K562 (cell line): ENCODE measurements at regions not wholly inside any gene's neighbourhood (a gene's known extent, or its start where the extent isn't known, plus 50 kb on each side); places are given as distances from the start of the nearest gene placed in this dataset.

Source experiments
- ATAC-seq: fragments of 200-7000 bp; cut with Tn5 transposase; 3 replicates; pipeline ENCODE4 v1.9.1; 2020; ENCODE audit warnings: moderate library complexity
- BruUV-seq: library from RNA; stranded (reverse); fragments of 400-500 nt; replicated peaks from 2 replicates; lab custom pipeline; 2021; lab: Mats Ljungman, UMichigan
- CTCF ChIA-PET: fragments of 300-600 bp; formaldehyde crosslinking; extraction: SDS; loops from one replicate; lab custom pipeline; 2021; ENCODE audit warnings: low intra/inter-chr PET ratio; lab: Yijun Ruan, JAX
- POLR2A ChIA-PET: fragments of 300-600, 350-650 bp; sonication (Branson Sonifier 250); formaldehyde crosslinking; extraction: SDS; loops from one replicate; lab custom pipeline; 2021; ENCODE audit warnings: antibody characterized with exemption, inconsistent platforms; lab: Yijun Ruan, JAX
- DNase-seq, 4 experiments: peaks; one replicate each; pipeline versions ENCODE4 v3.0.0 to v3.0.0-alpha.2; 2011 to 2018; ENCODE audit warnings: low spot score in 3 of 4, mixed read lengths in 3 of 4; ENCODE audit errors: extremely low read depth in 1 of 4
- FAIRE-seq: peaks from 2 replicates; lab custom pipeline; 2011; peaks lifted over from hg19 to GRCh38; lab: Jason Lieb, UNC
- H2AFZ ChIP-seq: 2 replicates; pipeline ENCODE4 v1.6.0; 2011; ENCODE audit warnings: low read depth, low read length, control low read depth, inconsistent platforms
- H3K27ac ChIP-seq: fragments of 200-600 bp; 3 replicates; pipeline ENCODE4 v1.8.0; 2011; ENCODE audit warnings: low read depth, mild to moderate bottlenecking, control low read depth, inconsistent platforms, low read length, moderate library complexity, mixed read lengths; ENCODE audit errors: extremely low read depth
- H3K27me3 ChIP-seq, 2 experiments: fragments of 300-600 bp in 1 of 2; 2 replicates in 1 of 2; 3 replicates in 1 of 2; pipeline versions ENCODE4 v1.6.0 to v1.8.0; 2011; ENCODE audit warnings: inconsistent platforms in 2 of 2, low read length in 2 of 2, mild to moderate bottlenecking in 1 of 2, mixed read lengths in 1 of 2, moderate library complexity in 1 of 2; ENCODE audit not compliant: control insufficient read depth in 2 of 2, insufficient read depth in 2 of 2
- H3K36me3 ChIP-seq: fragments of 300-600 bp; 3 replicates; pipeline ENCODE4 v1.8.0; 2011; ENCODE audit warnings: mild to moderate bottlenecking, low read length, inconsistent platforms; ENCODE audit not compliant: control insufficient read depth, insufficient read depth
- H3K4me1 ChIP-seq, 2 experiments: fragments of 200-600 bp in 1 of 2; replicated peaks in 1 of 2; 2 replicates in 1 of 2; 3 replicates in 1 of 2; pipeline versions ENCODE4 v1.5.1 to v1.8.0; 2011; ENCODE audit warnings: inconsistent platforms in 2 of 2, low read length in 2 of 2, mild to moderate bottlenecking in 1 of 2, mixed read lengths in 1 of 2, moderate library complexity in 1 of 2; ENCODE audit not compliant: control insufficient read depth in 2 of 2, insufficient read depth in 2 of 2
- H3K4me2 ChIP-seq: 2 replicates; pipeline ENCODE4 v1.6.1; 2011; ENCODE audit warnings: low read length, control low read depth, inconsistent platforms, mixed read lengths; ENCODE audit not compliant: insufficient read depth
- H3K4me3 ChIP-seq: fragments of 200-600 bp; sonication (generic), shearing (Covaris generic); 2 replicates; pipeline ENCODE4 v1.5.1; 2016; ENCODE audit warnings: control low read depth, inconsistent platforms
- H3K79me2 ChIP-seq: fragments of 200-600 bp; 3 replicates; pipeline ENCODE4 v1.8.0; 2011; ENCODE audit warnings: low read length, inconsistent platforms; ENCODE audit not compliant: control insufficient read depth, insufficient read depth
- H3K9ac ChIP-seq, 2 experiments: 2 replicates each; pipeline versions ENCODE4 v1.6.0 to v1.6.1; 2011; ENCODE audit warnings: low read depth in 2 of 2, low read length in 2 of 2, control low read depth in 1 of 2, inconsistent platforms in 1 of 2, mild to moderate bottlenecking in 1 of 2, mixed read lengths in 1 of 2; ENCODE audit not compliant: insufficient read depth in 1 of 2
- H3K9me1 ChIP-seq: one replicate; pipeline ENCODE4 v1.6.0; 2011; ENCODE audit warnings: inconsistent platforms, mild to moderate bottlenecking, low read length, moderate library complexity; ENCODE audit not compliant: control insufficient read depth, insufficient read depth
- H3K9me3 ChIP-seq: replicated peaks from 2 replicates; pipeline ENCODE4 v1.5.1; 2011; ENCODE audit warnings: low read depth, low read length, inconsistent platforms; ENCODE audit not compliant: control insufficient read depth, insufficient read depth
- H4K20me1 ChIP-seq: replicated peaks from 2 replicates; pipeline ENCODE4 v1.6.1; 2011; ENCODE audit warnings: low read length, inconsistent platforms, mixed read lengths; ENCODE audit not compliant: control insufficient read depth, insufficient read depth
- ARNT ChIP-seq, 2 experiments: fragments of 450-650 bp; IDR thresholded peaks; 2 replicates each; pipeline ENCODE4 v1.6.1; 2016; ENCODE audit warnings: mild to moderate bottlenecking in 1 of 2
- KDM4B ChIP-seq, 2 experiments: fragments of 450-650 bp in 1 of 2; sonication (generic) in 1 of 2; IDR thresholded peaks; 2 replicates each; pipeline ENCODE4 v1.6.1; 2016 to 2017; ENCODE audit warnings: borderline replicate concordance in 2 of 2, antibody characterized with exemption in 1 of 2, low read depth in 1 of 2, mild to moderate bottlenecking in 1 of 2
- PHB ChIP-seq: fragments of 250-450 bp; sonication (Bioruptor Pico); IDR thresholded peaks from 2 replicates; pipeline ENCODE4 v1.5.0; 2021
- POLR2AphosphoS2 ChIP-seq: IDR thresholded peaks from 2 replicates; pipeline ENCODE4 v1.6.1; 2012; ENCODE audit warnings: low read length, improper control_type of control experiment
- STAG1 ChIP-seq: sonication (generic); formaldehyde crosslinking; IDR thresholded peaks from 2 replicates; pipeline ENCODE4 v1.5.0; 2020; ENCODE audit warnings: missing genetic modification reagents, borderline replicate concordance
- ZSCAN32 ChIP-seq: fragments of 450-650 bp; formaldehyde crosslinking; IDR thresholded peaks from 2 replicates; pipeline ENCODE4 v1.4.0; 2020; ENCODE audit warnings: mild to moderate bottlenecking, moderate library complexity
- WGBS: fragments of 100-300 bp; shearing (Covaris generic); methylation state at CpG from one replicate; pipeline ENCODE4 v1.1.6; 2016; ENCODE audit warnings: low coverage, mixed read lengths; ENCODE audit not compliant: insufficient coverage; ENCODE audit errors: missing lambda C conversion rate; 5-methylcytosine and 5-hydroxymethylcytosine counted together
- in situ Hi-C: fragments of 300-500 bp; cut with MboI; formaldehyde crosslinking; loops from 4 replicates; pipeline ENCODE4 v1.15.0; 2018; ENCODE audit warnings: inconsistent platforms, mixed read lengths
- intact Hi-C: fragments of 100-400 bp; cut with micrococcal nuclease; formaldehyde crosslinking; loops from 2 replicates; pipeline ENCODE4 v1.14.2; 2022
- TF ChIP-seq, protein P1 (sequence below): sonication (generic); formaldehyde crosslinking; IDR thresholded peaks from 2 replicates; pipeline ENCODE4 v1.8.0; 2022; ENCODE audit warnings: missing genetic modification reagents, mild to moderate bottlenecking, borderline replicate concordance
- TF ChIP-seq, protein P2 (sequence below), 3 experiments: fragments of 200-800 bp in 1 of 3; fragments of 250-450 bp in 1 of 3; fragments of 450-650 bp in 1 of 3; sonication (Bioruptor Pico) in 1 of 3; sonication (Bioruptor generic) in 1 of 3; formaldehyde crosslinking in 1 of 3; IDR thresholded peaks; 2 replicates each; pipeline versions ENCODE4 v1.6.1 to v1.8.0; 2016 to 2022; ENCODE audit warnings: mild to moderate bottlenecking in 2 of 3, missing genetic modification characterization in 2 of 3, missing compliant biosample characterization in 1 of 3, moderate library complexity in 1 of 3
- TF ChIP-seq, protein P3 (sequence below): fragments of 450-650 bp; formaldehyde crosslinking; IDR thresholded peaks from 2 replicates; pipeline ENCODE4 v1.4.0; 2022; ENCODE audit warnings: missing genetic modification characterization

- Histone ChIP-seq H3K9ac (no peak overlapping the region), H4K20me1 (no peaks in the 10 kb centered on the region), H3K36me3 (no peaks in the 10 kb centered on the region), H2AFZ (no peak overlapping the region), H3K4me3 (no peak overlapping the region), H3K27ac (no peak overlapping the region), H3K9me3 (no peaks in the 10 kb centered on the region), H3K4me2 (no peak overlapping the region), H3K27me3 (no peaks in the 10 kb centered on the region), H3K4me1 (no peaks in the 10 kb centered on the region), H3K9me1 (no peaks in the 10 kb centered on the region), H3K79me2 (no peaks in the 10 kb centered on the region)
- ATAC-seq = no peak
- ChIA-PET CTCF (no interaction called here), POLR2A (interaction anchor here (0.5 kb wide), 1 partner anchor 192 kb away, joined by 3 read pairs; no protein-coding TSS in a partner anchor)
- intact Hi-C loops = no loop called here
- no peak for FAIRE-seq
- TF ChIP-seq STAG1 (CRISPR knock-in tag) (no peak), ZSCAN32 (CRISPR knock-in tag) (no peak)
- in situ Hi-C loops = no loop called here
- DNase-seq = no peak
- no TSS peak for BruUV-seq
- 2% methylated on average over 3 of the region's 3 CpGs for WGBS
Observed at GRCh38 chr3:153625506-153625905, 463.5 kb downstream of the RAP2B start.

DNA sequence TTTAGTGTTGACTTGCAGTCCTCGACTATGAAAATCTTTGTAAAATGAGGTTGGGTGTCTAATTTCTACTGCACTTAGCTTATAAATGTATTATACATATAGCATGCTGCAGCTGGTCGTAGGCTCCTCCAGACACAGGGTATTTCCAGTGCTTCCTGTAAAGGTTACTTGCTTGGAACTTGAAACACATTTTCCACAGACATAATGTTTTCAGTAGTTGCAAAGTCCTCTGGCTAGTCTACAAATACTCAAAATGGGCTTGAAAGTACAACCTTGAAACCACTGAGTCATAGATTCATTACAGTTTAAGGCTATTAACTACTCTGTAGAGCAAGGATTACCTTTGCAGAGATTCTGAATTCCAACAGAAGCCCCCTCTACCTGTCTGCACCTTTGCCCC is 464.1 kb downstream of the RAP2B start:
- Histone ChIP-seq H3K4me1 (no peaks in the 10 kb centered on the region), H2AFZ (no peak overlapping the region), H3K9ac (no peak overlapping the region), H3K9me1 (no peaks in the 10 kb centered on the region), H3K27ac (no peak overlapping the region), H4K20me1 (no peaks in the 10 kb centered on the region), H3K27me3 (no peaks in the 10 kb centered on the region), H3K36me3 (no peaks in the 10 kb centered on the region), H3K4me3 (no peak overlapping the region), H3K79me2 (no peaks in the 10 kb centered on the region), H3K4me2 (no peak overlapping the region), H3K9me3 (no peaks in the 10 kb centered on the region)
- FAIRE-seq = no peak
- CTCF ChIA-PET = no interaction called here
- intact Hi-C loops (no loop called here), in situ Hi-C loops (no loop called here)
- DNase-seq = no peak
- WGBS = 5% methylated on average over 2 of the region's 2 CpGs
- no peak for ATAC-seq
- BruUV-seq = no TSS peak
- POLR2A ChIA-PET = no interaction called here
- TF ChIP-seq ARNT (IDR thresholded peaks at IDR 0.05) (no peak), PHB (no peak), POLR2AphosphoS2 (no peak), KDM4B (IDR thresholded peaks at IDR 0.05; ENCODE audit: borderline replicate concordance in 2 of 2, low read depth in 1 of 2) (no peak)
- TF ChIP-seq, protein P1, sequence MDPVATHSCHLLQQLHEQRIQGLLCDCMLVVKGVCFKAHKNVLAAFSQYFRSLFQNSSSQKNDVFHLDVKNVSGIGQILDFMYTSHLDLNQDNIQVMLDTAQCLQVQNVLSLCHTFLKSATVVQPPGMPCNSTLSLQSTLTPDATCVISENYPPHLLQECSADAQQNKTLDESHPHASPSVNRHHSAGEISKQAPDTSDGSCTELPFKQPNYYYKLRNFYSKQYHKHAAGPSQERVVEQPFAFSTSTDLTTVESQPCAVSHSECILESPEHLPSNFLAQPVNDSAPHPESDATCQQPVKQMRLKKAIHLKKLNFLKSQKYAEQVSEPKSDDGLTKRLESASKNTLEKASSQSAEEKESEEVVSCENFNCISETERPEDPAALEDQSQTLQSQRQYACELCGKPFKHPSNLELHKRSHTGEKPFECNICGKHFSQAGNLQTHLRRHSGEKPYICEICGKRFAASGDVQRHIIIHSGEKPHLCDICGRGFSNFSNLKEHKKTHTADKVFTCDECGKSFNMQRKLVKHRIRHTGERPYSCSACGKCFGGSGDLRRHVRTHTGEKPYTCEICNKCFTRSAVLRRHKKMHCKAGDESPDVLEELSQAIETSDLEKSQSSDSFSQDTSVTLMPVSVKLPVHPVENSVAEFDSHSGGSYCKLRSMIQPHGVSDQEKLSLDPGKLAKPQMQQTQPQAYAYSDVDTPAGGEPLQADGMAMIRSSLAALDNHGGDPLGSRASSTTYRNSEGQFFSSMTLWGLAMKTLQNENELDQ (CRISPR knock-in tag) = no peak
- TF ChIP-seq, protein P2, sequence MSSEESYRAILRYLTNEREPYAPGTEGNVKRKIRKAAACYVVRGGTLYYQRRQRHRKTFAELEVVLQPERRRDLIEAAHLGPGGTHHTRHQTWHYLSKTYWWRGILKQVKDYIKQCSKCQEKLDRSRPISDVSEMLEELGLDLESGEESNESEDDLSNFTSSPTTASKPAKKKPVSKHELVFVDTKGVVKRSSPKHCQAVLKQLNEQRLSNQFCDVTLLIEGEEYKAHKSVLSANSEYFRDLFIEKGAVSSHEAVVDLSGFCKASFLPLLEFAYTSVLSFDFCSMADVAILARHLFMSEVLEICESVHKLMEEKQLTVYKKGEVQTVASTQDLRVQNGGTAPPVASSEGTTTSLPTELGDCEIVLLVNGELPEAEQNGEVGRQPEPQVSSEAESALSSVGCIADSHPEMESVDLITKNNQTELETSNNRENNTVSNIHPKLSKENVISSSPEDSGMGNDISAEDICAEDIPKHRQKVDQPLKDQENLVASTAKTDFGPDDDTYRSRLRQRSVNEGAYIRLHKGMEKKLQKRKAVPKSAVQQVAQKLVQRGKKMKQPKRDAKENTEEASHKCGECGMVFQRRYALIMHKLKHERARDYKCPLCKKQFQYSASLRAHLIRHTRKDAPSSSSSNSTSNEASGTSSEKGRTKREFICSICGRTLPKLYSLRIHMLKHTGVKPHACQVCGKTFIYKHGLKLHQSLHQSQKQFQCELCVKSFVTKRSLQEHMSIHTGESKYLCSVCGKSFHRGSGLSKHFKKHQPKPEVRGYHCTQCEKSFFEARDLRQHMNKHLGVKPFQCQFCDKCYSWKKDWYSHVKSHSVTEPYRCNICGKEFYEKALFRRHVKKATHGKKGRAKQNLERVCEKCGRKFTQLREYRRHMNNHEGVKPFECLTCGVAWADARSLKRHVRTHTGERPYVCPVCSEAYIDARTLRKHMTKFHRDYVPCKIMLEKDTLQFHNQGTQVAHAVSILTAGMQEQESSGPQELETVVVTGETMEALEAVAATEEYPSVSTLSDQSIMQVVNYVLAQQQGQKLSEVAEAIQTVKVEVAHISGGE (CRISPR knock-in tag; IDR thresholded peaks at IDR 0.05) = no peak
- TF ChIP-seq, protein P3, sequence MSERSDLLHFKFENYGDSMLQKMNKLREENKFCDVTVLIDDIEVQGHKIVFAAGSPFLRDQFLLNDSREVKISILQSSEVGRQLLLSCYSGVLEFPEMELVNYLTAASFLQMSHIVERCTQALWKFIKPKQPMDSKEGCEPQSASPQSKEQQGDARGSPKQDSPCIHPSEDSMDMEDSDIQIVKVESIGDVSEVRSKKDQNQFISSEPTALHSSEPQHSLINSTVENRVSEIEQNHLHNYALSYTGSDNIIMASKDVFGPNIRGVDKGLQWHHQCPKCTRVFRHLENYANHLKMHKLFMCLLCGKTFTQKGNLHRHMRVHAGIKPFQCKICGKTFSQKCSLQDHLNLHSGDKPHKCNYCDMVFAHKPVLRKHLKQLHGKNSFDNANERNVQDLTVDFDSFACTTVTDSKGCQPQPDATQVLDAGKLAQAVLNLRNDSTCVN (CRISPR knock-in tag) = no peak
